HFF-Myc (cell line): ENCODE measurements at regions not wholly inside any gene's neighbourhood (a gene's known extent, or its start where the extent isn't known, plus 50 kb on each side); places are given as distances from the start of the nearest gene placed in this dataset.

Source experiments
- DNase-seq: peaks from one replicate; pipeline ENCODE4 v3.0.0-alpha.2; 2011; ENCODE audit warnings: low read depth; ENCODE audit errors: extremely low read depth
- H3K4me3 ChIP-seq: replicated peaks from 2 replicates; pipeline ENCODE4 v1.5.1; 2011; ENCODE audit warnings: low read depth, mild to moderate bottlenecking, control low read depth, low read length
- TF ChIP-seq, protein P1 (sequence below): IDR thresholded peaks from 2 replicates; pipeline ENCODE4 v1.5.1; 2012; ENCODE audit warnings: mild to moderate bottlenecking, low read depth, low read length, control low read depth; ENCODE audit errors: missing control alignments

DNA sequence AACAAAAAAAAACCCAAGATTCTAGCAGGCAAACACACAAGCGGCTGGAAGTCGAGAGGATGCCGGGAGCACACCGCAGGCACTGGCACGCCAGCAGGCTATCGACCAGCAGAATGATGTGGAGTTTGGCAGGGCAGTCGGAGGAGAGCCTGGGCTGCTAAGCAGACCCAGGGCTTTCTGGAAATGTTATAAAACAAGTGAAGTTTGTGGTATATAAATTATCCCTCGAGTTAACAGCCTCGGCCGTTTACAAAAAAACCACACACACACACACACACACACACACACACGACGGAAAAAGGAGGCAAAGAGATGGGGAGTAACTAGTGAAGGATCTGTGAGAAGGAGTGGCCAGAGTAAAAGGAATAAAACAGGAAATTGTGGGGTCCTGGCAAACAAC is 87.2 kb upstream of the IVNS1ABP start:
- H3K4me3 ChIP-seq = peak overlapping the region; percentile 22; the same call in 1 of the 2 replicates
- TF ChIP-seq, protein P1, sequence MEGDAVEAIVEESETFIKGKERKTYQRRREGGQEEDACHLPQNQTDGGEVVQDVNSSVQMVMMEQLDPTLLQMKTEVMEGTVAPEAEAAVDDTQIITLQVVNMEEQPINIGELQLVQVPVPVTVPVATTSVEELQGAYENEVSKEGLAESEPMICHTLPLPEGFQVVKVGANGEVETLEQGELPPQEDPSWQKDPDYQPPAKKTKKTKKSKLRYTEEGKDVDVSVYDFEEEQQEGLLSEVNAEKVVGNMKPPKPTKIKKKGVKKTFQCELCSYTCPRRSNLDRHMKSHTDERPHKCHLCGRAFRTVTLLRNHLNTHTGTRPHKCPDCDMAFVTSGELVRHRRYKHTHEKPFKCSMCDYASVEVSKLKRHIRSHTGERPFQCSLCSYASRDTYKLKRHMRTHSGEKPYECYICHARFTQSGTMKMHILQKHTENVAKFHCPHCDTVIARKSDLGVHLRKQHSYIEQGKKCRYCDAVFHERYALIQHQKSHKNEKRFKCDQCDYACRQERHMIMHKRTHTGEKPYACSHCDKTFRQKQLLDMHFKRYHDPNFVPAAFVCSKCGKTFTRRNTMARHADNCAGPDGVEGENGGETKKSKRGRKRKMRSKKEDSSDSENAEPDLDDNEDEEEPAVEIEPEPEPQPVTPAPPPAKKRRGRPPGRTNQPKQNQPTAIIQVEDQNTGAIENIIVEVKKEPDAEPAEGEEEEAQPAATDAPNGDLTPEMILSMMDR = no peak
- no peak for DNase-seq

GRCh38 chr1:185402930-185403329 is 85.9 kb upstream of the IVNS1ABP start:
- H3K4me3 ChIP-seq = no peak overlapping the region
- TF ChIP-seq, protein P1 = no peak
- no peak for DNase-seq

DNA sequence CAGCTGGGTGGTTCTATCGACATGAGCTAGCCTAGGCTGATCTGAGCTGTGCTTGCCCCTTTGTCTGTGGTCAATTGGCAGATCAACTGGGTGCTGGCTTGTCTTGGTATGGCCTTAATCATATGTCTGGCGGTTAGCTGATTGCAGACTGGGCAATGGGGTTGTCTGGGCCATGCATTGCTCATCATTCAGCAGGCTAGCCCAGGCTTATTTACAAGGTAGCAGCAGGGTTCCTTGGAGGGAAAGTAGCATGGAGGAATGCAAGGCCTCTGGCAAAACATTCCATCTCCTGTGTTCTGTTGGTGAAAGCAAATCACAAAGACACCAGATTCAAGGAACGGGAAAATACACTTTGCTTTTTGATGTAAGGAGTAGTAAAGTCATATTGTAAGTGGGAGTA is 84.0 kb upstream of the IVNS1ABP start:
- no peak for DNase-seq
- H3K4me3 ChIP-seq = no peak overlapping the region
- TF ChIP-seq, protein P1 = no peak

DNA sequence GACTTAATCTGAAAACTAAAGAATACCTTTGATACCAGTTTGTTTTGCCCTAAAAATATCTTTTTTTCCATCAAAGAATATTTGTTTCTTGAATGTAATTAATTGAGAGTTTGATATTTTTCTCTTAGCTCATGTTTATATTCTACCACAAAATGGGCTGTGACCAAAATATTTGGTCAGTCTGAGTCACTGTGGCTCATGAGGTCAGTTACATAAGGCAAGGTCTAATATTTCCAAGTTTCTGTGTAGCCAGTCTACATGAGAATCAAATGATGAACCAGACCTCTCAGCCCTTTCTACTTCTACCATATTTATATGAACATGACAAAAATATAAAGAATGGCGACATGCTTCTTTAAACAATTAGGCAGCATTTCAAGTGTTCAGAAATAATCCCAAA is 83.0 kb upstream of the IVNS1ABP start:
- no peak for DNase-seq
- TF ChIP-seq, protein P1 = no peak
- no peak overlapping the region for H3K4me3 ChIP-seq

DNA sequence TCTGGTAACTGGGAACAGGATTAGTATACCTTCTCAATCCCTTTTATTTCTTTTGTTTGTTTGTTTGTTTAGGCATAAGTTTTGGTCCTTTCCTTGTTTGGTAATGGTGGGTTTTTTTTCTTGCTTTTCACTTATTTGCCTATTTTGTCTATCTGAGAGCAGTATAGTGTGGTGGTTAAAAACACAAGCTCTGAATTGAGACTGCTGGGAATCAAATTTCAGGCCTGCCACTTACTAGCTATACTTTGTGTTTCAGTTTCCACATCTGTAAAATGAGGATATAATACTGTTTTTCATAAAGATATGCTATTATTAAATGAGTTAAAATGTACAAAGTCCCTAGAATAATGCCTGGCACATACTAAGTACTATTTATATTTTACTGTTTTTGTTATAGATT is 81.6 kb upstream of the IVNS1ABP start:
- no peak for DNase-seq
- H3K4me3 ChIP-seq = no peak overlapping the region
- TF ChIP-seq, protein P1 = no peak

DNA sequence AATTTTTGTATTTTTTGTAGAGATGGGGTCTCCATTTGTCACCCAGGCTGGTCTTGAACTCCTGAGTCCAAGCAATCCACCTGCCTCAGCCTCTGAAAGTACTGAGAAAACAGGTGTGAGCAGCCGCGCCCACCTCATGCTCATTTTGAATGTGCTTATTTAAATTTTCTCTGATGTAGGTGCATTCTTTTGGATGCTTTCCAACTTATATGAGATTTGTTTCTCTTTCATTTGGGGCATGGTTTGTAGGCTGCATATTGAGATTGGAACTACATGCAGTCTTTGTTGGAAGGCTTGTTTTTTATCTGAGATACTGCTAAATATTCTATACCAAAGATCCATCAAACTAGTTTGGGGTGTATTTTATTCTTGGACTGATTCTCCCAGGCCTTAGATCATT is 81.0 kb upstream of the IVNS1ABP start:
- no peak overlapping the region for H3K4me3 ChIP-seq
- TF ChIP-seq, protein P1 = no peak
- DNase-seq = no peak

DNA sequence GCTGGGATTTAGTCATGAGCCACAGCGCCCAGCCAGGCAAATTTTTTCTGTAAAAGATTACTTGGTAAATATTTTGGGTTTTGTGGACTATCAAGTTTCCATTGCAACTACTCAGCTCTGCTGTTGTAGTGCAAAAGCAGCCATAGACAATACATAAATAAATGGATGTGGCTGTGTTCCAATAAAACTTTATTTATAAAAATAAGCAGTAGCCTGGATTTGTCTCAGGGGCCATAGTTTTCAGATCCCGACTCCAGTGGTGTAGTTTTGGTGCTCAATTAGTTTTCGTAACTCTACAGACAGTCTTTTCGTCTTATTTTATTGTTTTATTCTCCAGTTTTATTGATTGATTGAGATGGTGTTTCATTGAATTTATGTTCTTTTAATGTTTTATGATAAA is 80.1 kb upstream of the IVNS1ABP start:
- H3K4me3 ChIP-seq = no peak overlapping the region
- TF ChIP-seq, protein P1 = no peak
- DNase-seq = no peak
